Endothelial cell of umbilical vein (primary cell): ENCODE measurements at regions not wholly inside any gene's neighbourhood (a gene's known extent, or its start where the extent isn't known, plus 50 kb on each side); places are given as distances from the start of the nearest gene placed in this dataset.

Source experiments
- BruUV-seq: library from RNA; stranded (reverse); fragments of 400-500 nt; replicated peaks from 2 replicates; lab custom pipeline; 2021; lab: Mats Ljungman, UMichigan
- CTCF ChIA-PET: fragments of 300-600, 350-600 bp; sonication (Branson Sonifier 250); formaldehyde crosslinking; loops from one replicate; lab custom pipeline; 2021; ENCODE audit warnings: antibody characterized with exemption, inconsistent platforms; lab: Charles Lee
- POLR2A ChIA-PET: fragments of 300-600, 350-600 bp; sonication (Branson Sonifier 250); formaldehyde crosslinking; loops from one replicate; lab custom pipeline; 2021; ENCODE audit warnings: antibody characterized with exemption, inconsistent platforms; lab: Charles Lee
- DNase-seq: peaks from one replicate; pipeline ENCODE4 v3.0.0-alpha.2; 2011; ENCODE audit warnings: low read depth, low spot score
- FAIRE-seq: peaks from 2 replicates; lab custom pipeline; 2011; peaks lifted over from hg19 to GRCh38; lab: Jason Lieb, UNC
- H2AFZ ChIP-seq: 2 replicates; pipeline ENCODE4 v1.6.0; 2012; ENCODE audit warnings: low read depth, low read length, control low read depth, inconsistent platforms
- H3K27ac ChIP-seq: 2 replicates; pipeline ENCODE4 v1.5.1; 2011; ENCODE audit warnings: low read depth, mild to moderate bottlenecking, control low read depth, low read length, moderate library complexity; ENCODE audit not compliant: insufficient read depth
- H3K27me3 ChIP-seq, 2 experiments: 2 replicates each; pipeline versions ENCODE4 v1.6.0 to v1.6.1; 2011; ENCODE audit warnings: low read length in 2 of 2, mixed read lengths in 1 of 2; ENCODE audit not compliant: control insufficient read depth in 2 of 2, insufficient read depth in 2 of 2
- H3K36me3 ChIP-seq, 2 experiments: 2 replicates in 1 of 2; 3 replicates in 1 of 2; pipeline ENCODE4 v1.5.1; 2011; ENCODE audit warnings: low read length in 2 of 2, mild to moderate bottlenecking in 1 of 2, moderate library complexity in 1 of 2; ENCODE audit not compliant: control insufficient read depth in 2 of 2, insufficient read depth in 2 of 2; ENCODE audit errors: extremely low read depth in 1 of 2
- H3K4me1 ChIP-seq: 3 replicates; pipeline ENCODE4 v1.5.1; 2011; ENCODE audit warnings: mild to moderate bottlenecking, low read length; ENCODE audit not compliant: control insufficient read depth, insufficient read depth; ENCODE audit errors: extremely low read depth
- H3K4me2 ChIP-seq: 2 replicates; pipeline ENCODE4 v1.6.1; 2011; ENCODE audit warnings: low read length, control low read depth, mixed read lengths; ENCODE audit not compliant: insufficient read depth
- H3K4me3 ChIP-seq, 3 experiments: fragments of 200-600 bp in 1 of 3; sonication (generic), shearing (Covaris generic) in 1 of 3; replicated peaks in 1 of 3; 2 replicates each; pipeline ENCODE4 v1.5.1; 2011 to 2016; ENCODE audit warnings: control low read depth in 3 of 3, low read length in 3 of 3, mild to moderate bottlenecking in 2 of 3, inconsistent platforms in 1 of 3, low read depth in 1 of 3, moderate library complexity in 1 of 3; ENCODE audit not compliant: insufficient read depth in 1 of 3
- H3K79me2 ChIP-seq: 2 replicates; pipeline ENCODE4 v1.6.0; 2012; ENCODE audit warnings: low read length, inconsistent platforms; ENCODE audit not compliant: control insufficient read depth, insufficient read depth
- H3K9ac ChIP-seq: replicated peaks from 2 replicates; pipeline ENCODE3; 2011; ENCODE audit warnings: low read length, control low read depth; ENCODE audit not compliant: insufficient read depth; ENCODE audit errors: extremely low read depth
- H3K9me1 ChIP-seq: replicated peaks from 3 replicates; pipeline ENCODE4 v1.6.0; 2011; ENCODE audit warnings: mild to moderate bottlenecking, low read length; ENCODE audit not compliant: control insufficient read depth, insufficient read depth; ENCODE audit errors: extremely low read depth
- H3K9me3 ChIP-seq: replicated peaks from 2 replicates; pipeline ENCODE4 v1.5.1; 2012; ENCODE audit warnings: low read length, inconsistent platforms; ENCODE audit not compliant: control insufficient read depth, insufficient read depth
- H4K20me1 ChIP-seq: replicated peaks from 2 replicates; pipeline ENCODE3; 2011; ENCODE audit warnings: mild to moderate bottlenecking, low read length; ENCODE audit not compliant: control insufficient read depth, insufficient read depth; ENCODE audit errors: extremely low read depth
- CTCF ChIP-seq, 2 donors: IDR thresholded peaks; 1 replicate in 1 of 2; 2 replicates in 1 of 2; pipeline ENCODE4 v1.5.1; 2011; ENCODE audit warnings: low read length in 2 of 2, mild to moderate bottlenecking in 2 of 2, moderate library complexity in 2 of 2, control low read depth in 1 of 2, inconsistent platforms in 1 of 2, low read depth in 1 of 2; ENCODE audit not compliant: insufficient read depth in 1 of 2; ENCODE audit errors: extremely low read depth in 1 of 2
- EZH2 ChIP-seq: IDR thresholded peaks from 2 replicates; pipeline ENCODE4 v1.6.1; 2012; ENCODE audit warnings: borderline replicate concordance, low read depth, mild to moderate bottlenecking, moderate library complexity, low read length, inconsistent platforms; ENCODE audit not compliant: severe bottlenecking
- FOS ChIP-seq: IDR thresholded peaks from 2 replicates; pipeline ENCODE4 v1.6.1; 2011; ENCODE audit warnings: mild to moderate bottlenecking, low read length, moderate library complexity, borderline replicate concordance; ENCODE audit not compliant: insufficient read depth
- GATA2 ChIP-seq: IDR thresholded peaks from 2 replicates; pipeline ENCODE4 v1.7.0; 2011; ENCODE audit warnings: low read depth, mild to moderate bottlenecking, moderate library complexity, mixed read lengths, low read length; ENCODE audit not compliant: insufficient read length, insufficient read depth
- JUN ChIP-seq: IDR thresholded peaks from 2 replicates; pipeline ENCODE4 v1.6.1; 2011; ENCODE audit warnings: borderline replicate concordance, low read depth; ENCODE audit not compliant: insufficient read length, insufficient read depth
- MAX ChIP-seq: IDR thresholded peaks from 2 replicates; pipeline ENCODE4 v1.6.1; 2011; ENCODE audit not compliant: insufficient read depth, insufficient read length
- MYC ChIP-seq: IDR thresholded peaks from one replicate; pipeline ENCODE4 v1.6.1; 2011; ENCODE audit warnings: mild to moderate bottlenecking, low read depth, low read length
- POLR2A ChIP-seq: IDR thresholded peaks from 2 replicates; pipeline ENCODE4 v1.6.1; 2012; ENCODE audit warnings: low read depth, mild to moderate bottlenecking, control low read depth, low read length
- POLR2AphosphoS5 ChIP-seq: IDR thresholded peaks from 2 replicates; pipeline ENCODE4 v1.6.1; 2012; ENCODE audit warnings: low read depth, mild to moderate bottlenecking, control low read depth, low read length, moderate library complexity; ENCODE audit not compliant: insufficient read depth
- dilution Hi-C: fragments of 300-500 bp; cut with MboI; formaldehyde crosslinking; loops from one replicate; pipeline ENCODE4 v1.15.0; 2019; ENCODE audit warnings: low sequenced_read_pairs; ENCODE audit not compliant: extremely low pct_ligation_motif_present
- intact Hi-C: fragments of 100-400 bp; cut with micrococcal nuclease; formaldehyde crosslinking; loops from one replicate; pipeline ENCODE4 v1.10.0; 2022

GRCh38 chr1:218502383-218502782 lies 157.2 kb downstream of the TGFB2 start:
- H3K27me3 ChIP-seq, result no peaks in the 10 kb centered on the region
- H3K36me3 ChIP-seq, result no peaks in the 10 kb centered on the region
- H2AFZ ChIP-seq, result no peak overlapping the region
- no TSS peak for BruUV-seq
- no peaks in the 10 kb centered on the region for H4K20me1 ChIP-seq
- no peak for TF ChIP-seq JUN
- TF ChIP-seq MYC, result no peak
- TF ChIP-seq GATA2, result no peak
- no peak for TF ChIP-seq EZH2
- TF ChIP-seq POLR2A, result no peak
- no peak for TF ChIP-seq FOS
- TF ChIP-seq CTCF (IDR thresholded peaks at IDR 0.05; ENCODE audit: extremely low read depth in 1 of 2, insufficient read depth in 1 of 2, low read depth in 1 of 2, low read length in 2 of 2), result no peak
- TF ChIP-seq MAX, result no peak
- TF ChIP-seq POLR2AphosphoS5, result no peak
- no peak overlapping the region for H3K4me3 ChIP-seq
- no peak overlapping the region for H3K9ac ChIP-seq
- H3K27ac ChIP-seq, result no peak overlapping the region
- H3K79me2 ChIP-seq, result no peaks in the 10 kb centered on the region
- FAIRE-seq, result no peak
- peaks cover 25% of the 10 kb centered on the region for H3K4me1 ChIP-seq
- intact Hi-C loops, result no loop called here
- ChIA-PET CTCF (interaction anchor here (0.6 to 1.3 kb wide), 3 partner anchors 31 to 564 kb away, joined by 3 to 4 read pairs (median 3); no protein-coding TSS in a partner anchor), POLR2A (no interaction called here)
- dilution Hi-C loops, result no loop called here
- no peak overlapping the region for H3K4me2 ChIP-seq
- no peaks in the 10 kb centered on the region for H3K9me3 ChIP-seq
- H3K9me1 ChIP-seq, result no peaks in the 10 kb centered on the region
- no peak for DNase-seq
